ENCODE measurements at regions not wholly inside any gene's neighbourhood (a gene's known extent, or its start where the extent isn't known, plus 50 kb on each side); places are given as distances from the start of the nearest gene placed in this dataset.
"Not testable (repeated sequence)": the region's sequence is repeated elsewhere in the genome, so short reads cannot be mapped to it uniquely, and the experiment has no call there.

DNA sequence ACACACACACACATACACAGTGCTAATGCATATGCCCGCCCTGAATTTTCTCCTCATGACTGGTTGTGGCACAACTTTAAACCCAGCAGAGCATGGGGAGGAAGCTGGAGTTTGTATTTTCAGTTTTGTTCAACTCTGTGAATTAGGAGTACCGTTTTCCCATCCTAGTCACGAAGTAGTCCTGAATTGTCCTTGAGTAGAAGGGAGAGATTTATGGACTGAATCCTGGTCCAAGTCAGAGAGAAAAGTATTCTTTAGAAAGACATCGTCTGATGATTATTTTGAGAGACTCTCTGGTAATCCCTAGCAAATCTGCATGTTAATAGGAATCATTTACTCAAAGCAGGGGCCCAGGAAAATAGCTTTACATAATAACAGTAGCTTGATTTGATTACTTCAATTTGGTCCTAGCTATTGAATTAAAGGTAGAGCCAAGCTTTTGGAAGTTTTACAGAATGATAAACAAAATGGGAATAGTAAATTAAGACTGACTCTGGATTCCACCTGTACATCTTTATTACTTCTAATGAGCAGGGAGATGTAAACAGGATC lies 60.5 kb upstream of the OLIG2 start:
- H4K20me1 ChIP-seq (ENCODE audit: insufficient read depth, low read length) = no peaks in the 10 kb centered on the region
- POLR2A ChIA-PET = no interaction called here
- no peaks in the 10 kb centered on the region for H3K36me3 ChIP-seq (ENCODE audit: insufficient read depth, low read length)
- no peak overlapping the region for H3K4me3 ChIP-seq (ENCODE audit: low read depth, low read length, poor library complexity, severe bottlenecking)
- intact Hi-C loops (cut with micrococcal nuclease; ENCODE audit: unreplicated experiment) = no loop called here
- H3K4me1 ChIP-seq (ENCODE audit: insufficient read depth, low read length, poor library complexity, severe bottlenecking) = no peaks in the 10 kb centered on the region
- no peak overlapping the region for H3K27ac ChIP-seq (ENCODE audit: low read depth, low read length, poor library complexity, severe bottlenecking)
- no peak for TF ChIP-seq EZH2phosphoT487 (IDR thresholded peaks at IDR 0.05; ENCODE audit: borderline replicate concordance, low read depth, low read length)
- TF ChIP-seq, protein P1, sequence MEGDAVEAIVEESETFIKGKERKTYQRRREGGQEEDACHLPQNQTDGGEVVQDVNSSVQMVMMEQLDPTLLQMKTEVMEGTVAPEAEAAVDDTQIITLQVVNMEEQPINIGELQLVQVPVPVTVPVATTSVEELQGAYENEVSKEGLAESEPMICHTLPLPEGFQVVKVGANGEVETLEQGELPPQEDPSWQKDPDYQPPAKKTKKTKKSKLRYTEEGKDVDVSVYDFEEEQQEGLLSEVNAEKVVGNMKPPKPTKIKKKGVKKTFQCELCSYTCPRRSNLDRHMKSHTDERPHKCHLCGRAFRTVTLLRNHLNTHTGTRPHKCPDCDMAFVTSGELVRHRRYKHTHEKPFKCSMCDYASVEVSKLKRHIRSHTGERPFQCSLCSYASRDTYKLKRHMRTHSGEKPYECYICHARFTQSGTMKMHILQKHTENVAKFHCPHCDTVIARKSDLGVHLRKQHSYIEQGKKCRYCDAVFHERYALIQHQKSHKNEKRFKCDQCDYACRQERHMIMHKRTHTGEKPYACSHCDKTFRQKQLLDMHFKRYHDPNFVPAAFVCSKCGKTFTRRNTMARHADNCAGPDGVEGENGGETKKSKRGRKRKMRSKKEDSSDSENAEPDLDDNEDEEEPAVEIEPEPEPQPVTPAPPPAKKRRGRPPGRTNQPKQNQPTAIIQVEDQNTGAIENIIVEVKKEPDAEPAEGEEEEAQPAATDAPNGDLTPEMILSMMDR (conservative IDR thresholded peaks at IDR 0.05; ENCODE audit: low read length) = no peak
- DNase-seq (ENCODE audit: low spot score) = no peak
- no peak overlapping the region for H2AFZ ChIP-seq (ENCODE audit: low read length)
- no peaks in the 10 kb centered on the region for H3K79me2 ChIP-seq (ENCODE audit: insufficient read depth, low read depth, low read length)
- BruUV-seq (replicated peaks) = no TSS peak
- no peak overlapping the region for H3K4me2 ChIP-seq (ENCODE audit: low read length)
- no peaks in the 10 kb centered on the region for H3K9me2 ChIP-seq (ENCODE audit: insufficient read depth, low read length)
- CTCF ChIA-PET (ENCODE audit: unreplicated experiment) = no interaction called here
- H3K9me3 ChIP-seq (ENCODE audit: low read length) = no peaks in the 10 kb centered on the region

DNA sequence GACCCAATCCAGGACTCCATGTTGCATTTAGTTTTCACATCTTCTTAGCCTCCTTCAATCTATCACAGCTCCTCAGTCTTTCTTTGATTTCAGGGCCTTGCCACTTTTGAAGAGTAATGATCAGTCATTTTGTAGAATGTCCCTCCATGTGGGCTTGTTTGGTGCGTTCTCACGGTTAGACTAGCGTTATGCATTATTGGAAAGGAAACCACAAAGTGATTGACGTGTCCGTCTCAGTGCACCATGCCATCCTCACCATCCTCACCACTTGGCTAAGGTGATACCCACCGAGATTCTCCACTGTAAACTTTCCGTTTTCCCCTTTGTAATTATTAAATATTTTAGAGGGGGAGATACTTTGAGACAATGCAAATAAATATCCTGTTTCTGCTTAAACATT lies 59.6 kb upstream of the OLIG2 start:
- H3K4me2 ChIP-seq (ENCODE audit: low read length) = no peak overlapping the region
- H3K9me2 ChIP-seq (ENCODE audit: insufficient read depth, low read length) = no peaks in the 10 kb centered on the region
- intact Hi-C loops (cut with micrococcal nuclease; ENCODE audit: unreplicated experiment) = no loop called here
- no peaks in the 10 kb centered on the region for H3K36me3 ChIP-seq (ENCODE audit: insufficient read depth, low read length)
- POLR2A ChIA-PET = interaction anchor here (0.6 kb wide), 1 partner anchor 14 kb away, joined by 4 read pairs; no protein-coding TSS in a partner anchor
- no peaks in the 10 kb centered on the region for H3K9me3 ChIP-seq (ENCODE audit: low read length)
- H3K27ac ChIP-seq (ENCODE audit: low read depth, low read length, poor library complexity, severe bottlenecking) = no peak overlapping the region
- DNase-seq (ENCODE audit: low spot score) = no peak
- no peak for TF ChIP-seq EZH2phosphoT487 (IDR thresholded peaks at IDR 0.05; ENCODE audit: borderline replicate concordance, low read depth, low read length)
- H3K4me3 ChIP-seq (ENCODE audit: low read depth, low read length, poor library complexity, severe bottlenecking) = no peak overlapping the region
- CTCF ChIA-PET (ENCODE audit: unreplicated experiment) = no interaction called here
- no peaks in the 10 kb centered on the region for H4K20me1 ChIP-seq (ENCODE audit: insufficient read depth, low read length)
- H3K4me1 ChIP-seq (ENCODE audit: insufficient read depth, low read length, poor library complexity, severe bottlenecking) = no peaks in the 10 kb centered on the region
- BruUV-seq (replicated peaks) = no TSS peak
- H3K79me2 ChIP-seq (ENCODE audit: insufficient read depth, low read depth, low read length) = no peaks in the 10 kb centered on the region
- no peak overlapping the region for H2AFZ ChIP-seq (ENCODE audit: low read length)

DNA sequence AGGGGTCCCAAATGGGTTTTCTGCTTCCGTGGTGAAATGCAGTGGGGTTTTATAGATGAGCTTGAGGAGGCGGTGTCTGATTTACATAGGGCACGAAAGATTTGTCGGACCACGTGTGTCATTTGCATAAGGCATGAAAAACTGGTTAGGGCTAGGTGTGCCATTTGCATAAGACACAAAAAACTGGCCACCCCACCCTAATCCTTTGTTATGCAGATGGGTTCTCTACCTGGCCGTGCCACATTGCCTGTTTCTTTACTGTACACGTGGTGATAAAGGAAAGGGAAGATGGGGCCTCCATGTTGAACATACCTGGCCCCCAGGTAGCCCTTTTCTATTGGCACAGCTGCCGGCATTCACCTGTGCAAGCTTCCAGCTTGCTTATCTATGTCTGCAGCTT lies 57.6 kb upstream of the OLIG2 start:
- CTCF ChIA-PET (ENCODE audit: unreplicated experiment) = not testable (repeated sequence)

DNA sequence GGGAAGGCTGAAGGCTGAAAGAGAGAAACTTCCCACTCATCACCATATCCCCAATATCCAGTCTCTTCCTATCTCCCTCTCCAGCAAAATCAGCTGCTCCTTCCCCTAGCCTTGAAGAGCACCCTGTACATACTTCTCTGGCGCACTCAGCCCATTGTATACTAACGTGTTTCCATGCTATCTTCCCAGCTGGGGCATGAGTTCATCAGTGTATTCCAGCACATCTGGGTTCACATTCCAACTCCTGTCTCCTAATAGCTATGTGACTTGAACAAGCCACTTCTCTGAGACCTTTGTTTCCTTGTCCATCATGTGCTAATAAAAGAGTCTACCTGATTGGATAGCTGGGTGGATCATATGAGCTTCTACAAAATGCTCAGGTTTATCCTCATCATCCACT lies 51.1 kb upstream of the OLIG2 start:
- no peaks in the 10 kb centered on the region for H3K36me3 ChIP-seq (ENCODE audit: insufficient read depth, low read length)
- intact Hi-C loops (cut with micrococcal nuclease; ENCODE audit: unreplicated experiment) = no loop called here
- H3K9me3 ChIP-seq (ENCODE audit: low read length) = no peaks in the 10 kb centered on the region
- no peak overlapping the region for H3K4me2 ChIP-seq (ENCODE audit: low read length)
- H2AFZ ChIP-seq (ENCODE audit: low read length) = no peak overlapping the region
- no peaks in the 10 kb centered on the region for H3K79me2 ChIP-seq (ENCODE audit: insufficient read depth, low read depth, low read length)
- H3K27ac ChIP-seq (ENCODE audit: low read depth, low read length, poor library complexity, severe bottlenecking) = no peak overlapping the region
- no peaks in the 10 kb centered on the region for H3K4me1 ChIP-seq (ENCODE audit: insufficient read depth, low read length, poor library complexity, severe bottlenecking)
- no peaks in the 10 kb centered on the region for H4K20me1 ChIP-seq (ENCODE audit: insufficient read depth, low read length)
- CTCF ChIA-PET (ENCODE audit: unreplicated experiment) = no interaction called here
- H3K4me3 ChIP-seq (ENCODE audit: low read depth, low read length, poor library complexity, severe bottlenecking) = no peak overlapping the region
- POLR2A ChIA-PET = interaction anchor here (0.6 to 1.2 kb wide), 2 partner anchors 26 to 688 kb away, joined by 4 to 5 read pairs; no protein-coding TSS in a partner anchor
- BruUV-seq (replicated peaks) = no TSS peak
- no peak for DNase-seq (ENCODE audit: low spot score)
- no peak for TF ChIP-seq EZH2phosphoT487 (IDR thresholded peaks at IDR 0.05; ENCODE audit: borderline replicate concordance, low read depth, low read length)
- TF ChIP-seq, protein P1 (conservative IDR thresholded peaks at IDR 0.05; ENCODE audit: low read length) = no peak
- no peaks in the 10 kb centered on the region for H3K9me2 ChIP-seq (ENCODE audit: insufficient read depth, low read length)

More for the DNA sequence above, 57.6 kb upstream of the OLIG2 start:
- H3K9me3 ChIP-seq (ENCODE audit: low read length); H4K20me1 ChIP-seq (ENCODE audit: insufficient read depth, low read length); H3K27ac ChIP-seq (ENCODE audit: low read depth, low read length, poor library complexity, severe bottlenecking); BruUV-seq (replicated peaks); POLR2A ChIA-PET; H2AFZ ChIP-seq (ENCODE audit: low read length); H3K4me2 ChIP-seq (ENCODE audit: low read length); intact Hi-C loops (cut with micrococcal nuclease; ENCODE audit: unreplicated experiment); H3K79me2 ChIP-seq (ENCODE audit: insufficient read depth, low read depth, low read length); H3K4me1 ChIP-seq (ENCODE audit: insufficient read depth, low read length, poor library complexity, severe bottlenecking); DNase-seq (ENCODE audit: low spot score); H3K9me2 ChIP-seq (ENCODE audit: insufficient read depth, low read length); H3K36me3 ChIP-seq (ENCODE audit: insufficient read depth, low read length); H3K4me3 ChIP-seq (ENCODE audit: low read depth, low read length, poor library complexity, severe bottlenecking): not testable (repeated sequence)
